PFSK-1 (cell line): ENCODE measurements at regions not wholly inside any gene's neighbourhood (a gene's known extent, or its start where the extent isn't known, plus 50 kb on each side); places are given as distances from the start of the nearest gene placed in this dataset.

ENCODE experiments used
- POLR2AphosphoS5 ChIP-seq: IDR thresholded peaks from 2 replicates; pipeline ENCODE4 v1.6.1; 2012; ENCODE audit warnings: low read depth, mild to moderate bottlenecking, control low read depth, low read length, moderate library complexity
- SIN3A ChIP-seq: IDR thresholded peaks from 2 replicates; pipeline ENCODE4 v1.6.1; 2012; ENCODE audit warnings: mild to moderate bottlenecking, low read length, moderate library complexity, borderline replicate concordance; ENCODE audit not compliant: insufficient read depth

DNA sequence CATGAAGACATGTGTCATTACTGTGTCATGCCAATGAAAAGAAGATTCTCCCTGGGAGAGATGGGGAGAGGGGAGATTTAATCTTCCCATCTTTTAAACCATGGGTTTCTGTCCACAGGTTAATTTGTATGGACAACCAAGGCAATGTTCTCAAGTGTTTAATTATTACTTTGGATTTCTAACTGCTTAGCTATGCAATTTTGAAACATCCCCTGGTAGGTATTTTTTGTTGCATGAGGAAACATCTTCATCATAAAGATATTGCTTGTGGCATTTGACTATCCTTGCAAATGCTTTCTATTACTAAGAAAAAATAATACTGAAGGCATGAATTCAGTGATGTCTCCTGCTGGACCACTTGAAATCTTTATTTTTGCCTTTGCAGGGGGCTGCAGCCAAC, 326.6 kb upstream of the TPM1 start:
- no peak for TF ChIP-seq POLR2AphosphoS5
- TF ChIP-seq SIN3A = no peak
